ENCODE measurements at regions not wholly inside any gene's neighbourhood (a gene's known extent, or its start where the extent isn't known, plus 50 kb on each side); places are given as distances from the start of the nearest gene placed in this dataset.
"Not testable (repeated sequence)": the region's sequence is repeated elsewhere in the genome, so short reads cannot be mapped to it uniquely, and the experiment has no call there.

GRCh38 chr7:83821866-83822265 lies 172.9 kb upstream of the SEMA3E start:
- no peak for DNase-seq

GRCh38 chr7:83820641-83821040 lies 171.7 kb upstream of the SEMA3E start:
- no peak for DNase-seq

GRCh38 chr7:83819911-83820310 lies 171.0 kb upstream of the SEMA3E start:
- DNase-seq = no peak

- DNase-seq = no peak
These were observed 165.5 kb upstream of the SEMA3E start for GRCh38 chr7:83814480-83814879.

GRCh38 chr7:83812563-83812962 lies 163.6 kb upstream of the SEMA3E start:
- DNase-seq = not testable (repeated sequence)

- no peak for DNase-seq
These were observed 160.0 kb upstream of the SEMA3E start for GRCh38 chr7:83808982-83809381.

GRCh38 chr7:83807774-83808173 lies 158.8 kb upstream of the SEMA3E start:
- peak; percentile 14 for DNase-seq

- no peak for DNase-seq
These were observed 157.6 kb upstream of the SEMA3E start for GRCh38 chr7:83806538-83806937.

GRCh38 chr7:83799333-83799732 lies 150.4 kb upstream of the SEMA3E start:
- DNase-seq = no peak

- no peak for DNase-seq
These were observed 149.6 kb upstream of the SEMA3E start for GRCh38 chr7:83798489-83798888.

- DNase-seq = no peak
These were observed 147.8 kb upstream of the SEMA3E start for GRCh38 chr7:83796760-83797159.

GRCh38 chr7:83794829-83795228 lies 145.9 kb upstream of the SEMA3E start:
- no peak for DNase-seq

GRCh38 chr7:83793558-83793957 lies 144.6 kb upstream of the SEMA3E start:
- DNase-seq = no peak

- DNase-seq = no peak
These were observed 142.8 kb upstream of the SEMA3E start for GRCh38 chr7:83791737-83792136.

GRCh38 chr7:83786858-83787257 lies 137.9 kb upstream of the SEMA3E start:
- no peak for DNase-seq

GRCh38 chr7:83782628-83783027 lies 133.7 kb upstream of the SEMA3E start:
- peak; percentile 33 for DNase-seq

GRCh38 chr7:83778073-83778443 lies 129.1 kb upstream of the SEMA3E start:
- DNase-seq = no peak

GRCh38 chr7:83777406-83778072 lies 128.6 kb upstream of the SEMA3E start:
- no peak for DNase-seq

GRCh38 chr7:83769407-83769806 lies 120.5 kb upstream of the SEMA3E start:
- DNase-seq = no peak

GRCh38 chr7:83751217-83751616 lies 102.3 kb upstream of the SEMA3E start:
- DNase-seq = peak; percentile 10

- DNase-seq = no peak
These were observed 100.6 kb upstream of the SEMA3E start for GRCh38 chr7:83749495-83749894.

- DNase-seq = no peak
These were observed 90.6 kb upstream of the SEMA3E start for GRCh38 chr7:83739527-83739926.

GRCh38 chr7:83738291-83738835 lies 89.4 kb upstream of the SEMA3E start:
- no peak for DNase-seq

GRCh38 chr7:83732305-83732704 lies 83.4 kb upstream of the SEMA3E start:
- DNase-seq = no peak

- no peak for DNase-seq
These were observed 82.2 kb upstream of the SEMA3E start for GRCh38 chr7:83731154-83731553.

All from fibroblast of skin of right quadriceps (primary cell).